ENCODE measurements at regions not wholly inside any gene's neighbourhood (a gene's known extent, or its start where the extent isn't known, plus 50 kb on each side); places are given as distances from the start of the nearest gene placed in this dataset.

DNA sequence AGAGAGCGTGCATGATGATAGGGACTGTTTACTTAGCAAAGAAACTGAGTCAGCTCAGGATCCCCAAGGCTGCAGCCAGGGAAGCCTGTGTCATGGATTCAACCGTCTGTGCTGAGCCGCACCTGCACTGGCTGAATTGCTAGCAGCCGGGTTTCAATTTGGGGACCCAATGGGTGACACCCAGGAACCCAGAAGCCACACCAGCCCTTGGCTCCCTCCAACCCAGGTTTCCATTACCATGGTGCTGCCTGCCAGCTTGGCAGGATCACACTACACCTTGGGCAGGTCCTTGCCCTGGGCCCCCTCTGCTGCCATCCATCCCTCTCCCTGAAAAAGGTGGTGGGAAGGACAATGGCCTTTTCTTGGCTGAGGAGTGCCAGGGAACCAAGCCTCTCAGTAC, 64.0 kb upstream of the CLDN14 start:
- TF ChIP-seq, protein P1, sequence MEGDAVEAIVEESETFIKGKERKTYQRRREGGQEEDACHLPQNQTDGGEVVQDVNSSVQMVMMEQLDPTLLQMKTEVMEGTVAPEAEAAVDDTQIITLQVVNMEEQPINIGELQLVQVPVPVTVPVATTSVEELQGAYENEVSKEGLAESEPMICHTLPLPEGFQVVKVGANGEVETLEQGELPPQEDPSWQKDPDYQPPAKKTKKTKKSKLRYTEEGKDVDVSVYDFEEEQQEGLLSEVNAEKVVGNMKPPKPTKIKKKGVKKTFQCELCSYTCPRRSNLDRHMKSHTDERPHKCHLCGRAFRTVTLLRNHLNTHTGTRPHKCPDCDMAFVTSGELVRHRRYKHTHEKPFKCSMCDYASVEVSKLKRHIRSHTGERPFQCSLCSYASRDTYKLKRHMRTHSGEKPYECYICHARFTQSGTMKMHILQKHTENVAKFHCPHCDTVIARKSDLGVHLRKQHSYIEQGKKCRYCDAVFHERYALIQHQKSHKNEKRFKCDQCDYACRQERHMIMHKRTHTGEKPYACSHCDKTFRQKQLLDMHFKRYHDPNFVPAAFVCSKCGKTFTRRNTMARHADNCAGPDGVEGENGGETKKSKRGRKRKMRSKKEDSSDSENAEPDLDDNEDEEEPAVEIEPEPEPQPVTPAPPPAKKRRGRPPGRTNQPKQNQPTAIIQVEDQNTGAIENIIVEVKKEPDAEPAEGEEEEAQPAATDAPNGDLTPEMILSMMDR (tag by site-specific recombination; IDR thresholded peaks at IDR 0.05): no peak
- no peak for TF ChIP-seq YY1 (tag by site-specific recombination; IDR thresholded peaks at IDR 0.05)
- no peak for TF ChIP-seq ZNF341 (tag by site-specific recombination; IDR thresholded peaks at IDR 0.05; ENCODE audit: low read depth)
- TF ChIP-seq TCF7L2 (IDR thresholded peaks at IDR 0.05; ENCODE audit: borderline replicate concordance, low read depth, low read length): no peak

Data from HEK293 (cell line).